ACHN (cell line): ENCODE measurements at regions not wholly inside any gene's neighbourhood (a gene's known extent, or its start where the extent isn't known, plus 50 kb on each side); places are given as distances from the start of the nearest gene placed in this dataset.

Experiments
- DNase-seq: peaks from one replicate; pipeline ENCODE4 v3.0.0-alpha.2; 2015
- in situ Hi-C: cut with HindIII; loops from 2 replicates; pipeline ENCODE4 v1.10.0; 2017; ENCODE audit warnings: low sequenced_read_pairs, low pct_ligation_motif_present, low pct_unique_long_range_greater_than_20kb

DNA sequence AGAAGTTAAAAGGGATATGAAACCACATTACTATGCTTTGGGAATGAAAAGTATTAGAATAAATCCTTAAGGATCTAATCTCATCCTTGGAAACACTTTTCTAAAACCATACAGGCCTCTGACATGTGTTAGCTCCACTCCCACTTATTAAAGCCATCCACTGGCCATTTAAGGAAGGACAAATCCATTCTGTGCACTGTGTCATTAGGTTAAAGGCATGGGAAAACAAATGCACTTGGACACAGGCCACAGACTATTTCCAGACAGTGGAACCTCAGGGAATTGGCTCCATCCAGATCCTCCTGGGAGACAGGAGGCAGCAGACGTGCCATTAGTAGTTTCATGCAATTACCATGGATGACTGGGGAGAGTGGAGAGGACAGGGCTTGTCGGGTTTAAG is 454.9 kb downstream of the ENC1 start:
- DNase-seq: no peak
- in situ Hi-C loops: no loop called here

DNA sequence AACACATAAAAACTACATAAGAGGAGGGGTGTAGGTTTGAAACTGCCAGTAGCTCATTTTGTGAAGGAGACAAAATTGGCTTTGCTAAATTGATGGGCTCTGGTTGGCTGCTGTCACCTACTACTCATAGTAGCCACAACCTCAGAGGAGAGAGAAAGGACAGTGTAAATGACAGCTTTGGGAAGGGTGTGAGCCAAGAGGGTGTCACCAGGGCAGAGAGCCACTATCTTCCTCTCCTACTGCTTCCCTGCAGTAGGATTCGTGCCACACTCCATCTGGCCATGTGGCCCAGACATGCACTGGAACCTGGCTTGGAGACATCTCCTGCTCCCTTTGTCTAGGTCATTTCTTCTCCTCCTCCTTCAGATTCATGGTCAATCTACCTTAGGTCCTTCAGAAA is 455.9 kb downstream of the ENC1 start:
- in situ Hi-C loops: no loop called here
- DNase-seq: no peak

DNA sequence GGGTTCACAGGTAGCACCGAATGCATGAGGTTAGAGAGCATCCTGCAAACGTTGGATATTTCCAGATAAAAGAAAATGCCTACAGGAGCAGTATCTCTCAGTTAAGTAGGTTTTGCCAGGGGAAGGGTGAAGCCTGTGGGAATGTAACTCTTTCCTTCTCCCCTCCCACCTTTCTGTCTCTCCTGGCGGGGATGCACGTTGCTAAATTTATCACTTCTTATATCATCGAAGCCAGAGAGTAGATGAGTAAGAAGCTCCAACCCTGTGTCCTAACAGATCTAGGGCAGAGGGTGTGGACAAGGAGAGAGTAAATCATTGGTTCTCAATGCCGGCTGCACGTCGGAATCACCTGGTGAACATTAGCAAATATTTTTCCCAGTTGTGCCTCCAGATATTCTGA is 457.5 kb downstream of the ENC1 start:
- in situ Hi-C loops: no loop called here
- DNase-seq: no peak

DNA sequence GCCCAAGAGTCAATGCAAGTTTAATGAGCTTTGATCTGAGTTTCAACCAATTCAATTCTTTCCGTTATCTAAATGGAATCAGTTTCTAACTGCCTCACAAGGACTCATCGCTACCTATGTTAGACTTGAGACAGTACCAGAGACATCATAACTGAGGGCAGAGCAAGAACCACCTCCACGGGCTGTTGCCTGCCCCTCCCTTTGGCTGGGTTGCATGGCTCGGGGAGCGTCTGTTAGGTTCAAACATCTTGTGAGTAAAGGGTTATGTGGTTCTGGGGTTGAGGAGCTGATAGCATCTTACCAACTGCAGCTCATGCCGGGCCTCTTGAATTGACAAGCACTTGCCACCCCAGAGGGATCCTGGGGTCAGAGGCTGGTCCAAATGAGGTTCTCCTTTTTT is 457.9 kb downstream of the ENC1 start:
- no peak for DNase-seq
- in situ Hi-C loops: no loop called here

DNA sequence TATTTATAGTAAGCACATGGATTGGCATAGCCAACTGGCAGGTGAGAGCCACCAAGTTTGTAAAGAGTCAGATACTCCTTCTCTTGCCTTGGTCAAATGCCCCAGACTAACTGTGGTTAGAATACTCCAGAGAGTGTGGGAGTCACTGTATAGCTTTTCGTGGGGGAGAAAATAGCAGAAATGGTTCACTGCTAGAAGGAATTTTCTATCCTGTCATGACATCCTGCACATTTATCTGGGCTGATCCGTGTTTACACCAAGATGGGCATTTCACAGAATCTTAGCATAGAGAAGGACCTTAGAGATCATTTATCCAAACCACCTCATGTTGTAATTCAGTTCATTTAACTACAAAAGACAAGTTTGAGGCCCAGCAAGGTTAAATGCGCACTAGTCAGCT is 460.8 kb downstream of the ENC1 start:
- no peak for DNase-seq
- in situ Hi-C loops: no loop called here

DNA sequence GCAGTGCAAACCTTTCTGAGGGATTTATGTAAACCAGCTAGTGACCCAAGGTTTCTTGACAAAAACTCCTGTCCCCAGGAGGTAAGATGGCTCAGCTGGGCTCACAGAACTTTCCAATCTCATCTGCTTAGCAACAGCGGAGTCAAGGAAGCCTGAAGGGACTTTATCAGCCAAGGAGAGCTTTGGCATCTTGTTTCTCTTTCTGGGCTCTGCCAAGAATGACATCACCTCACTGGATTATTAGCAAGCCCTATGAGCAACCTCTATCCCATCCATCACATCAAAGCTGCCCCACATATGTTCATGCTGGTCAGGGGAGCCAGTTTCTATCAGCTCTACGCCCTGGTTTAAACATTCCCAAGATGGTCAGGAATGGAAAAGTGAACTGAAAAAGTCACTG is 461.3 kb downstream of the ENC1 start:
- DNase-seq: peak; percentile 13

DNA sequence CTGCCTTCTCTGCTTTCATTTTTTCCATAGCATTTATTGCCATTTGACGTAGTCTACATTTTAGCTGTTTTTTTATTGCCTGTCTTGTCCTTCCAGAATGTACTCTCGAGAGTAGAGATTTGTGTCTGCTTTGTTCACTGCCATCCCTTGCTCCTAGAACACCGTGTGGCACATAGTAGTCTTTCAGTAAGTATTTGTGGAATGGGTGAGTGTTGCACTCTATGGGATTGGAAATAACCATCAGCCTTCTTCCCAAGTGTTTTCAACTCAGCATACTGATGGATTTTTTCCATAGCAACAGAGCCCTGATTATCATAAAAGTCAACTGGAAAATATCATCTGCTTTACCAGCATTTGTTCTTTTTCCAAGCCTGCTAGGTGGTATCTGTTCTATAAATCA is 462.6 kb downstream of the ENC1 start:
- DNase-seq: no peak
- in situ Hi-C loops: no loop called here

More for the DNA sequence above, 461.3 kb downstream of the ENC1 start:
- in situ Hi-C loops: no loop called here

DNA sequence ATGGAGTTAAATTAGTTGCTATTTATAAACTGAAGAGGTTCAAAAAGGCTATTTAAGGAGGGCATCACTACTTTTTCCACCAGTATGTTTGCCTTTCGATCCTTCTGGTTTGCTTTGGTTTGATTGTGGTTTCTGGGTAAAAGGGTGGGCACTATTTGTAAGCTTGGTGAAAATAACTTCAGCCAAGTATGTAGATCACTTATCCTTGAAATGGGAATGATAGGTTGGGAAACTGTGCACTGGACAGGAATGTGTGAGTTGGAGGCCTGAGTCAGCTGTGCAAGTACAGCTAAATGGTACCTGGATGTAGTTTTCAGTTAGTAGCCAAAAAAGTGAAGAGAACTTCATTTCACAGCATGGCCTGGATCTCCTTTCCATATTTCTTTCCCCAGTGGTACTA is 466.2 kb downstream of the ENC1 start:
- in situ Hi-C loops: no loop called here

DNA sequence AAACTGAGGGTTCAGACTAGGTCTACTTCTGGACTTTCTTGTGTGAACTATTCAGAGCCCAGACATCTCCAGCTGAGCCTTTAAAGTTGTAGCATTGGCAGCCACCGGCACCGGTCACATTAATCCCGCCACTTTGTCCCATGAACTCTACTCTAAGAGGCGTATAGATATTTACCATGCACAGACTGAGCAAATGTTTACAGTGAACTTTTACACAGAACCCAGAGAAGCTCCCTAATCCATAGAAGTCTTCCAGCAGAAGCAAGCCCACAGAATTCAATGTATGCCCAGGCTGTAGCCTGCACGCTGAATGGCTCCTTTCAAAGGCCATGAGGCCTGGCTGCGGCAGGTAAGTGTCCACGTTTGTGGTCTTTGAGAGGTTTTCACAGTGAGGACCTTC is 466.9 kb downstream of the ENC1 start:
- in situ Hi-C loops: no loop called here
- DNase-seq: no peak

More for the DNA sequence above, 466.2 kb downstream of the ENC1 start:
- DNase-seq: no peak

DNA sequence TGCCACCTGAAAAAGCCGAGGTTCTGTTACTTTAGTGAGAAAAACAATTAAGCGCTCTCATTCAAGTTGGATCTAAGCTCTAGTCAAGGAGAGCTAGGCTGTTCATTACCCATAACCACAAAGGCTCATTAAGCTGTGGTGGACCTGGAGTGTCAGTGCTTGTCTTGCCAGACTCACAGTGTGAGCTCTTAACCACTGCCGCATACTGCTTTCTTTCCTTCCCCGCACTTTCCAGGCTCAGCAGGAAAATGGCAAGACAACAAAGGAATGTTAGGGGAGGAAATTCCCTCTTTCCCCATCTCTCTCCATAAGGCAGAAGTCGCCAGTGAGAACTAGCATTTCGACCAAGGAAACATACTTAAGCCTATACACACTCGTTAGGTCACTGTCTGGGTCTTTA is 467.3 kb downstream of the ENC1 start:
- DNase-seq: no peak
- in situ Hi-C loops: no loop called here

DNA sequence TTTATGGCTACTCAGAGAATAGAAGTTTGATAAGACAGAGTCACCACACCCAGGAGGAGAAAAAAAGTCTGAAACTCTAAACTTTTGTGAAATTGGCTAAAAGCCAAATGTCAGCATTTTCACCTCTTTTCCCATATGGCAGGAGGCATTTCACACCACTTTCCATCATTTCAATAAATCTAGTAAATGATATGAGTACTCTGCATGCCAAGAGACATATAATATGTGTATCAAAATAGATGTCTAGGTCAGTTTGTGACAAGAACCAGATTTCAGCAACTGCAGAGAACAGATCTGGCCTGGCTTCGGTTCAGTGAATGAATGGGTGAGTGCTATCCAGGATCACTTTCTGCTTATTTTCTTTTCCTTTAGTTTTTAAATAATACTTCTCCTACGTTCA is 470.8 kb downstream of the ENC1 start:
- in situ Hi-C loops: no loop called here
- no peak for DNase-seq

DNA sequence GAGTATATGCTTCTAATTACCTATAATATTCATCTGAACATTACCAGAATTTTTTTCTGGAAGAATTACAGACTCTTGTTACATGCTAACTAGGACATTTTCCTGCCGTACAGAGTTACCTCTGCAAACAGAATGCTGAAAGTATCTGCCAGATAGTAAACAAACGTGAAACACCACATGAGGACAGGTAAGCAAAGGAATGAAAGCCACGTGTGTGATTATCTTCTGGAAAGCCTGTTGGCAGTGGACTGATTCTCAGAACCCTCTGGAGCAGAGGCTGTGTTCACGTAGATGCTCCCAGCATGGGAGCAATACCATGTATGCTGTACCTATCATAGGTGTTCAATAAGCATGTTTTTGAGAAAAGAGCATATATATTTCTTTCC is 472.6 kb downstream of the ENC1 start:
- in situ Hi-C loops: no loop called here

DNA sequence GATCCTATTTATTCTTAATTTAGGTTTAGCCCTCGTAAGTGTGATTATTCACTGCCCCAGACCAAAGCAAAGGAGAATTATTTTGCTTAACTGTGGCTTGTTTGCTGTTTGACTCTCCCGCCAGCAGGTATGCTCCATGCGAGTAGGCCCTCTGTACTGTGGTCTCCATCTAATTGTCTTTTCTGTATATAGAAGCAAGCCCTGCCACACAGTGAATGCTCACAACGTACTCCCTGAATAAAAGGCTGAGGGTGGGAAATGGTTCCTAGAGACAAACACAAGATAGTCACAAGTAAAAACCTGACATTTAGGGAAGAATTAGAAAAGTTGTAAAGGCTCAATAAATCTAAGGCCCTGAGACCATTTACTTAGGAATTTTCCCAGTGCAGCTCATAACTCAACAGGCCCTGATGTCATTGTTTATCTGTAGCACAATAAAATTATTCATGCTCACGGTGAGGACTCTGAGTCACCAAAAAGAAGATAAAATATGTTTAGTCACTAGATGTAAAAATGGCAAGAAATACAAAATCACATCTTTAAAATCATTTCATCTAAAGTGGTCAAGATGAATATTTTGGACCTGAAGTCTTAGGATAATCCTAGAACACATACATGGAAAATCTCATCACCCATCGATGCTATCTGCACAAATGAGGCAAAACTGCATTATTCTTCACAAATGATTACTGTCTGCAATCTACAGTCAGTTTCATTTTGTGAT is 473.2 kb downstream of the ENC1 start:
- in situ Hi-C loops: no loop called here
- peak; percentile 15 for DNase-seq

More for the DNA sequence above, 472.6 kb downstream of the ENC1 start:
- DNase-seq: no peak

DNA sequence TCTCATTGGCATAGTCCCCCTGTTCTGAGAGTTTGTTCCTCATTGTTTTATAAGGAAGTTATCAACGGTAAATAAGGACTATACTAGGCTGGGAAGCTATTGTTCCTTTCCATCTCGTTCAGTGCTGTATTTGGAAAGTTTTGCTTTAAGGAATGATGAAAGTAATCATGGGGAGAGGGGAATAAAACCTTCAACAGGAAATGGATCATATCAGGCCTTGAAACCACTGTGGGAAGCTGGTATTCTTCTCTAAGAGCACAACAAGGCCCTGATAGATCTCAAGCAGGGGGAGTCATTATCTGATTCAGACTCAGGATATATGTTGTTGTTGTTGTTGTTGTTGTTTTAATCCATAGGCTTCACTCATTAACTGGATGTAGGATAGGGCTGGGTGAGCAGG is 474.5 kb downstream of the ENC1 start:
- DNase-seq: no peak
- in situ Hi-C loops: no loop called here

DNA sequence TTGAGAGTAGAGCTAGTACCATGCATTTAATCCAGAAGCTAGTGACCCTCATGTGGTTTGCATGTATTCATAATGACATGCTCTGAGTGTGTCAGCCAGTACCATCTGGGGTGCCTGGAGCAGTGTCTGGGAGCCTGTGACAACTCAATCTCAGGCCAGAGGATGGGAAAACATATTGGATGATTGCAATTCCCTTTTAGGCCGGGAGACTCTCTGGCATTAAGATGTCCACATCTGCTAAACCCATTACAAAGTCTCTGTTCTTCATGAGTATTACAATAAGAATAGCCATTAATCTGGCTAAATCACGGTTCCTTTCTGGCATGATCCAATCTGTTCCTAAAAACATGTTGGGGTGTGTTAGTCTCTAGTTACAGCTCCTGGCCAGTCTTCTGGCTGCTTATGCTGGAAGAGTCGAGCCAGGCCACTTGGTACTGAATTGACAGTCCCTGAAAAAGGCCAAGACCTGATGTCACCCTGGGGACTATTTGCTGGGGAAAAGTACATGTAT is 475.7 kb downstream of the ENC1 start:
- in situ Hi-C loops: no loop called here
- DNase-seq: no peak

DNA sequence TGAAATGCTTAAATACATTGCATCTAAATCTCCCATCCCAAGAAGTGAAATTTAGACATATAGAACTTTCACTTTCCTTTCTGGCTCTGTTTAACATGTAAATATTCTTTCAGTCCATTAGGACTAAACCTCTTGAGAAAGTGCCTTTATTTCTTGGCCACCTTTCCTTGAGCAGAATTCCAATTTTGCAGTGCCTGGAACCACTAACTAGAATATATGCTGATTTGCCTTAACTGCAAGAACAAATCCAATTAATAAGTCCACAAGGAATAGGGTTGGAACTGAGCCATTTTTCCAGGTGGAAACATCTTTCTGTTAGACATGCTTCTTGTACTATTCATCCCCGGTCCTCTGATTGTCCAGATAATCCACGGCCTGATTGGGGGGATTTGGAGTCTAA is 478.0 kb downstream of the ENC1 start:
- DNase-seq: no peak
- in situ Hi-C loops: no loop called here

DNA sequence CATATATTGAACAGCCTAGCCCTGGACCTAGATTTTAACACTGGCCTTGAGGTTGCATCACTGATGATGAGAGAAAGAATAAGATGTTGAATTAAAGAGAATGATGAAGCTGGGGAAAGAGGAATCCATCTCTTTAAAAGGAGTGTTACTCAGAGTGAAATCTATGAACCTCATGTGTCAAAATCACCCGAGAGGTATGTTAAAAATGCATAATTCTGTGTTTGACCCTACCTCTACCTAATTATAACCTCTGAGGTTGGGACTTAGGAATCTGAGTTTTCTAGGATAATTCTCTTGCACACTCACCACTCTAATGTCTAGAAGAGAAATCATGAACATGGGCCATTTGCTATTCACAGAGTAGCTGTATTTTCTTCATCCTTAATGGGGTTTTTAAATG is 479.4 kb downstream of the ENC1 start:
- in situ Hi-C loops: no loop called here

DNA sequence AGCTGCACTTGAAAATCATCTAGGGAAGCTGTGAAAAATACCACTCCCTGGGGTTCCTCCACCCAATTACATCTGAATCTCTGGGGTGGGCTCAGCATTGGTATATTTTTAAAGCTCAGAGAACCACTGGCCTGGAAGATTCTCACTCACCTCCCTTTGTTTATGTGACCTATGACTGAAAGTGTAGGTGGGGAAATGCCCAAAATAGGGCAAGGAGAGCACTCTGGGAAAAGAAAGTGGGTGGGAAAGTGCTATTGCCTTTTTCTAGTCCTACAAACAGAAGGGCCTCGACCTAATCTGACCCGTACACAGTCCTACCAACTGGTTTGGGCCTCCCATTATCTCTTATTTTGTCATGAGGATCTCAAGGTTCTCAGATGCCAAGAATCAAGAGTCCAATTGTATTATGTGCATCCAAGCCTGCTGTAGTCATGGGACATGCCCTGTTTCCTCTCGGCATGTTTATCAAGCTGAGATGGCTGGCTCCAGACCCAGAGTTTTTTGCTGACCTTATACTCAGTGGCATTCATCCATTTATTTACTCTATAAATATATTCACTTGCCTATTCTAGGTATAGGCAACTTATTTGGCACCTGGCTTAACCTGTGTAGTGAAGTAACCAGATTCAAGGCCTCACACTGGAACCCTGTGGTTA is 483.7 kb downstream of the ENC1 start:
- in situ Hi-C loops: no loop called here
- no peak for DNase-seq

More for the DNA sequence above, 479.4 kb downstream of the ENC1 start:
- no peak for DNase-seq

DNA sequence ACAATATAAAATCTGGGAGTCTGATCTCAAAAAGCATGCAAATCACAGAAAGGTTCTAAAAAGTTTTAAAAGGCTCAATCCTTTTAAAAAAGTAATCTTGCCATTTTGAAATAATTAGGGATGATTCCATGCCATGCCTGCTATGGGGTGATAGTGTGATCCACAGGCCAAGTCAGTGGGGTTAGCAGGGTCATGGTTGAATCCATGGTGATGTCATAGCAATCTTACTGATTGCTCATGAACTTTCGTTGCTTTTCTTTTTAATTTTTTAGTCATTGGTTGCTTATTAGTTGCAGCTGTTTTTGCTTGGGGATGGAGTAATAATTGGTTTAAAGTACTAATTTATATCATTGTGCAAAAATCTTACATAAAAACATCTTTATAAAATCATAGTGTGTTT is 485.0 kb downstream of the ENC1 start:
- DNase-seq: no peak
- in situ Hi-C loops: no loop called here

DNA sequence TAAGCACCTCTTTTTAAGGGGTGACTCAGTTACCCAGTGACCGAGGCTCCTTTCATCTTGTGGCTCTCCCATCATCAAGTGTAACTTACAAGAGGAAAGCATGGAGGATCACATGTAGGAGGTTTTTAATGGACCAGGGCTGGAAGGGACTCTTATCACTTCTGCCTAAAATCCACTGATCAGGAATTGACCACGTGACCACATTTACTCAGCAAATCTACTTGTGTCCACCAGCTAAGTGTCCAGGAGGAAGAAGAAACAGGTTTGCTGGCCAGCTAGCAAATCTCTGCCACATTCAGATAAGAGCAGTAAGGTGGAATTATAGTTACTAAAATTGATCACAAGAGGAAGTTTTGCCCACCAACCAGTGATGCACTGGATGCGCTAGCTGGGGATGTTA is 486.0 kb downstream of the ENC1 start:
- in situ Hi-C loops: no loop called here
- no peak for DNase-seq
